ENCODE measurements at regions not wholly inside any gene's neighbourhood (a gene's known extent, or its start where the extent isn't known, plus 50 kb on each side); places are given as distances from the start of the nearest gene placed in this dataset.
A peak's percentile ranks its signal among the peaks of the same experiment; 100 is the strongest.

- no peak for DNase-seq
These were observed 412.2 kb upstream of the FAT1 start for GRCh38 chr4:187135878-187136277.

DNA sequence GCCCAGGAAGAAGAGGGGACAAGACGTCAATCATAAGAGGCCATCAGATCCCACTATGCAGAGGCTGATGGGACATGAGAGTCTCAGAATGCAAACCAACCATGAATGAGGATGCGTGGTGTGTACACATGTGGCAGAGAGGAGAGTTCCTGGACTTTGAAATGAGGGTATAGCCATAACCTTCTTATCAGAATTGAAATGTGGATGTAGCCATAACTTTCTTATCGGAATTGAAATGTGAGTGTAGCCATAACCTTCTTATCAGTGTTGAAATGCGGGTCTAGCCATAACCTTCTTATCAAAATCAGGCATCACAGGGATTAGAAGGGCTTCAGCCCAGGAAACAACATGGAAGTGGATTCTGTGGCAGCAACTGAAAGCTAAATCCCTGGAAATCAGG is 415.5 kb upstream of the FAT1 start:
- DNase-seq, result no peak

- peak; percentile 4 for DNase-seq
These were observed 417.4 kb upstream of the FAT1 start for GRCh38 chr4:187141101-187141500.

GRCh38 chr4:187149229-187149945 is 425.7 kb upstream of the FAT1 start:
- no peak for DNase-seq

- DNase-seq, result no peak
These were observed 433.8 kb upstream of the FAT1 start for GRCh38 chr4:187157380-187157958.

DNA sequence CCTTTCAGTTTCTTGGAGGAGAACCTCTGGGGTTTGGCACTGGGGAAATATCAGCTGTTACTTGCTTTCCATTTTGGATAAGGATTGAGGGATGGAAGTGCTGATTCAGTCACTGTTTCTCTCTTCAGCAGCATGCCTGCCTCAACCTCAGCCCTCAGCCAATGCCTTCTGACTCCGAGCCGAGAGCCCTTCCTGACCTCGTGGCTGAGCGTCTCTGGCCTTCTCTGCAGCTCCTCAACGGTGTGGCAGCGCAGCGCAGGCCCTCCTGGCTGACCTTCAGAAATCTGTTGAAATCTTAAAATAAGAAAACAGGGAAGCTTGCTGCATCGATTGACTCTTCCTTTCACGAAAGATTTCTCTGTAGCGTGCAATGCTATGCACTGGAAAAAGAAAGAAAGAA is 434.3 kb upstream of the FAT1 start:
- no peak for DNase-seq

GRCh38 chr4:187160486-187160885 is 436.8 kb upstream of the FAT1 start:
- no peak for DNase-seq

DNA sequence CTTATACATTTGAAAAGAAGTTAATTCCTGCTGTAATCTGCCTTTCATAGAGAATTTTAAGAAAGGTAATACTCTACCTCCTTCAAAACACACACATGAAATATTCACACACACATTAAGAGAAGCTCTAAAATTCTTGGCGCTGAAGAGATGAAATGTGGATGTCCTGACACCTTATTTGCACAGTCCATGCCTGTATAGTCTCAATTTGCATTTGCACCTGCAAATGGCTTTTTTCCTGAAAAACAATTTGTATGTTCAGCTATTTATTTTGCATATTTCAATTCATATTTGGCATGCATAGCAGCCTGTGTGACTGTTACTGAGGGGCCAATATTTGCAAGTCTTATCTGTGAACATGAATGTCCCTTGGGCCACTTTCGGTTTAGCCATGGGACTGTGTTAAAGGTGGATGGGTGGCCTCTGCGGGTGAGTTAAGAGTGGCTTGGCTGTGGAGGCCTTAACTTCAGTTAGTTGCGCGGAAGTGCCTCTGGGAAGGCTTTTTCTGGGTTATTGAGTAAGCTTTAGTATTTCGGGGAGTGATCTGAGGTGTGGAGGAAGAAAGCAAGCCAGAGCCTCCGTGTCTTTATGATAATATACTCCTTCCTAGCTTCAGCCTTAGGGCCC is 443.3 kb upstream of the FAT1 start:
- DNase-seq, result no peak

DNA sequence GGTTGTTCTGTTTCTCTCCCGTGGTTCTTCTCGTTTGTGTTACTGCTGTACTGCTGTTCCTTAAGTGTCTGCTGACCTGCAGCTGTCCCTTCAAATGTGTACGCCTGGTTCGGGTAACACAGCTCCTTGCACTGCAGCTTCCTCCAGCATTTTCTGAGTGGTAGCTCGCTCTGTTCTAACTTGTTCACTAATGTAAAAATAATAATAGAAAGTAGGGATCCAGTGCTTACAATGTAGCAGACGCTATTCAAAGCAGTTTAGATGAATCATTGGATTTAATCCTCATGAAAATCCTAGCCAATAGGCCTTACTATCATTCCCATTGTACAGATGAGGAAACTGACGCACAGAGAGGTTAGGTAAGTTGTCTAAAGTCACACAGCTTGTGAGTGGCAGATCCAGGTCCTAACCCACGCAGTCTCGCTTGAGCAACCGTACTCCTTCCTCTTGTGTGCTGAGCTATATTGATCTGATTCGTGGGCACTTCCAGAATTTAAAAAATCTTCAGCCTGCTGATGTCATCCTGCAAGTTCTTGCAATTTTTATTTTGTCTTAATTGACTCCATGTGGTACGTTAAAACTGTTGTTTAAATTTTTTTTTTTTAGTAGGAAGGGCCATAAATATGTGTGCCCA is 448.2 kb upstream of the FAT1 start:
- peak; percentile 72 for DNase-seq

GRCh38 chr4:187172340-187172761 is 448.7 kb upstream of the FAT1 start:
- peak; percentile 29 for DNase-seq

DNA sequence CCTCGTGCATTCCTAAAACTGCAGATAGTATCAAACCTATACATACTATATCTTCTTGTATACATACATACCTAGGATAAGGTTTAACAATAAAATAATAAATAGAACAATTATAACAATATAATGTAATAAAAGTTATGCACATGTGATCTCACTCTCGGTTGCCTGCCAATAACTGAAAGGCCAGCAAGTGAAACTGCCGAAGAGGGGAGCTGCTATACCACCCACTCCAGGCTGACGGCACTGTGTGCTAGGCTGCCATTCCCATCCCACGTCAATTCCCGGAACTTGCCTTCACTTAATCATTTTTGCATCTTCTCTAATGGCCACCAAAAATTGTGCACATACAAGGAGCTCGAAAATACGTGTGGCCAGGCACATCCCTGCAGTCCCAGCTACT is 451.1 kb upstream of the FAT1 start:
- no peak for DNase-seq

- DNase-seq, result no peak
These were observed 451.5 kb upstream of the FAT1 start for GRCh38 chr4:187175197-187175596.

GRCh38 chr4:187176261-187176910 is 452.7 kb upstream of the FAT1 start:
- DNase-seq, result no peak

DNA sequence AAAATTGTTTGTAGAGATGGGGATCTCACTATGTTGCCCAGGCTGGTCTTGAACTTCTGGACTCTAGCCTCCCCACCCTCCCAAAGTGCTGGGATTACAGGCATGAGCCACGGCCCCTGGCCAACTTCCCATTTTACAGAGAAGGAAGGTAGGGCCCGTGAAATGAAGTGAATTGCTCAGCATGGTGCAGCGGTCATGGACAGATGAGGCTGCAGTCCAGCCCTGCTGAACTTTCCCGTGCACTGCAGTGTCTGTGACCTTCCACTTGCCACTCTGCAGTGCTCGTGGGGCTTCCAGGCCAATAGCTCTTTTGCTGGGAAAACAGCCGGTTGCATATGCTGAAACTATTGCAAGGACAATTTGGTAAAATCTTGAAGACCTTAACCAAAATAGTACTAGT is 454.4 kb upstream of the FAT1 start:
- DNase-seq, result no peak

- no peak for DNase-seq
These were observed 454.9 kb upstream of the FAT1 start for GRCh38 chr4:187178587-187178986.

DNA sequence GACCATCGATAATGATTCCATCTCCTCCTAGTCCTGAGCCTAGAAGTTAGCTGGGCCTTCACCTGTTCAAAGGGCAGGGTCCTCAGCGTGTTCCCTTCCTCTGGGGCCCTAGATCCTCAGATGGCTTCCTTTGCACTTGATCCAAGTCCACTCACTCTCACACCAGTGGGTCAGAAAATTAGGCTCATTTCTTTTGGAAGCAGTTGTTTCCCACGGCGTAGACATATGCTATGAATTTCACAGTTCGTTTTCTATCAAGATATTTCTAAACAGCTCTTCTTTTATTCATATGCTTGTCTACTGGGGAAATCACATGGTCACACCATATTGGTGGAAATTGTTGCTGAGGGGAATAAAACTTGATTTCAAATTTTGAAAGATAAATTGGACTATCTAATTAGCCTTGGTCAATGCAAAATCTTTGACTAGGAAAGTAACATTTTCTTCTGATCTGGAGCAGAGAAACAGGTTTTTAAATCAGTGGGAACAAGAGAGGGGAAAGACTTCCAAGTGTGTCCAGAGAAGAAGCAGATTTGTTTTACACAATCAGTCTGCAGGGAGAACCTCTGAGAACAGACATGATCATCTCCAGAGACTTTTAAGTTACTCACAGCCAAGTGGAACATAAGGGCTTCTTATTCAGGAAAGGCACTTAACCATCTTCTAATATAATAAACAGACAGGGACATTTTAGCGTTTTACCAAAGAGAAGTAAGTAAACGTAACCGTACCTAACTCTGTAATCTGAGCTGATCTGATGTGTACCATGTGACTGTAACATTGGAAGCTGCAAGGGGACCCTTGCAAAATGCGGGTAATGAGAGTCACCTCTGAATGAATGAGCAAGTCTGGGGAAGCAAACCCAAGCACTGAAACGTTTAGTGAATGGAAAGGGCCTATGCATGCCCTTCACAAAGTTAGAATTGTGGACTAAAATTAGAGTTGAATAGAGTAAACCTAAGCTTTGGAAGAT is 455.7 kb upstream of the FAT1 start:
- DNase-seq, result no peak

DNA sequence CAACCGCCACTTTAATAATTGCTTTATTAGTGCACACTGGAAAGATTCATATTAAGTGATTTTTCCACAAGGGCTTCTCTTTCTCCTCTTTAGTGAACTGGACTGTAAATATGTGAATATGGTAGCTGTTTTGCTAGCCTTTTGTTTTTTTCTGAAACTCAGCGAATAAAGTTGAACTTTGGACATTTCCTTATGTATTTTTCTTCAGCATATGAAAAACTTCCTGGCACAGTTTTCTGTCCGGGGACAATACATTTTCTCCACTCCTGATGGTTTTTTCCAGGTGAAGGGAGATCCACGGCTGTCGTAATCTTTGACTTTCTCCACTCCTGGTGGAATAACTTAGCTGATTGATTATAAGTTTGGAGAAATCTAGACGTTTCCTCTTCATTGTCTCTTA is 457.4 kb upstream of the FAT1 start:
- DNase-seq, result no peak

DNA sequence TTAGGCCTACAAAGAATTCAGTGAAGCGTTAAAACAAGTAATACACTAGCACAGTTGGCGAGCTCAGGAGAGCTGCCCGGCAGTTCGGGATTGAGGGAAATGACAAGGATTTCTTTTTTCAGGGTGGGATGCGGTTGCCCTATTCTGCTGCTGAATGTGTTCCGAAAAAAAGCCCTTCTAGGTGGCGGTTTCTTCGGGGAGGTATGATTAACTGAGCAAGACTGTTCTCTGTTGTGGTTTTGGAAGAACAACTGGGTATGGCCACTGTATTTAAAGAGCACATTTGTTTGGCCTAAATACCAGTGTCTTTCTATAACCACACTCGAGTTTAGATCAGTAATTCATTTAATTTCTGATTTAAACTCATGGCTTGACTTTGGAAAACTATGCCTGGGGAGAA is 459.7 kb upstream of the FAT1 start:
- DNase-seq, result peak; percentile 70

- peak; percentile 4 for DNase-seq
These were observed 460.2 kb upstream of the FAT1 start for GRCh38 chr4:187183826-187184225.

GRCh38 chr4:187184508-187184907 is 460.9 kb upstream of the FAT1 start:
- DNase-seq, result no peak

- no peak for DNase-seq
These were observed 464.5 kb upstream of the FAT1 start for GRCh38 chr4:187188118-187188517.

DNA sequence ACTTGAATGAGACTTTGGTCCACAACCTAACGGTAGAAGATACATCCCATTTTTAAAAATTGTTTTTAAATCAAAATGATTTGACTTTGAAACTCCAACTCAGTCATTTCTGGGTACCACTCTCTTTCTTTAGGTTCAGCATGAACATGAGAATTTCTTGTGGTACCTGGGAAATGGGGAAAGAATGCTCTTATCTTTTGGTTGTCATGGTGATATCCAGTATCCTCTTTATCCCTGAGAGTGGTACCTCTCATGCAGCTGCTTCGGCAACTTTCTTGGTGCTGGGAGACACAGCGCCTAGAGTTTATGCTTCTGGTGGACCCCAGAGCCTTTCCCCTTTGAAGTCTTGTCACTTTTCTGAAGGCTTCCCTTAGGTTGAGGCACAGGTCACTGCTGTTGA is 465.1 kb upstream of the FAT1 start:
- DNase-seq, result no peak

Measured in fibroblast of skin of abdomen (primary cell).